Cardiac muscle cell (in vitro differentiated cells and primary cell): ENCODE measurements at regions not wholly inside any gene's neighbourhood (a gene's known extent, or its start where the extent isn't known, plus 50 kb on each side); places are given as distances from the start of the nearest gene placed in this dataset.

ENCODE experiments used
- DNase-seq, 2 donors: peaks; one replicate each; pipeline versions ENCODE4 v3.0.0 to v3.0.0-alpha.2; 2010 to 2017; ENCODE audit warnings: low read depth in 1 of 2, low spot score in 1 of 2
- H3K27ac ChIP-seq: fragments of 200-600 bp; sonication (generic); 2 replicates; pipeline ENCODE4 v1.5.1; 2016
- H3K27me3 ChIP-seq: fragments of 200-600 bp; sonication (generic); 2 replicates; pipeline ENCODE4 v1.6.0; 2016; ENCODE audit warnings: control low read depth
- H3K36me3 ChIP-seq: fragments of 200-600 bp; sonication (generic); 2 replicates; pipeline ENCODE4 v1.5.1; 2016; ENCODE audit warnings: control low read depth
- H3K4me1 ChIP-seq: fragments of 200-600 bp; sonication (generic); 2 replicates; pipeline ENCODE4 v1.8.1; 2017; ENCODE audit warnings: low read depth, mild to moderate bottlenecking, mixed run types
- H3K4me3 ChIP-seq: fragments of 200-600 bp; sonication (generic); 2 replicates; pipeline ENCODE4 v1.5.1; 2016; ENCODE audit warnings: mild to moderate bottlenecking
- H3K9me3 ChIP-seq: fragments of 200-600 bp; sonication (generic); 2 replicates; pipeline ENCODE4 v1.5.1; 2017; ENCODE audit warnings: low read depth, mild to moderate bottlenecking, control low read depth
- TF ChIP-seq, protein P1 (sequence below): IDR thresholded peaks from 2 replicates; pipeline ENCODE4 v1.5.1; 2012; ENCODE audit warnings: low read depth, mild to moderate bottlenecking, low read length

DNA sequence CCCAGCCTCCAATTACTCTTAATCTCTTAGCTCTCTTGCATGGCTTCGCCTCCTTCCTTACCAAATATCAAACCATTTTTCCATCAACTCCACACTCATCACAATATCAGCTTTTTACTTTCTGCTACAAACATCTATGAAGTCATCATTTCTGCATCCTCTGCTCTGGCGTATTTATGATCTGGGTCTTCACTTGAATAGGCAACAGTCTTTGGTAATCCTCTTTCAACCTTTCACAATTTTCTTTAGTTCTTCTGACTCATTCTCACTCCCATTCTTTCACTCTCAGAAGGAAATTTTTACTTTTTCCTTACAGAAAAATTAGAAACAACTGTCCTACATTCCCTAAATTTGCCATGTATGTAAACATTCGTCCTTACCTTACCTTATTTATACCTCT, 522.4 kb downstream of the HDGFL1 start:
- H3K9me3 ChIP-seq = no peaks in the 10 kb centered on the region
- no peaks in the 10 kb centered on the region for H3K27me3 ChIP-seq
- TF ChIP-seq, protein P1, sequence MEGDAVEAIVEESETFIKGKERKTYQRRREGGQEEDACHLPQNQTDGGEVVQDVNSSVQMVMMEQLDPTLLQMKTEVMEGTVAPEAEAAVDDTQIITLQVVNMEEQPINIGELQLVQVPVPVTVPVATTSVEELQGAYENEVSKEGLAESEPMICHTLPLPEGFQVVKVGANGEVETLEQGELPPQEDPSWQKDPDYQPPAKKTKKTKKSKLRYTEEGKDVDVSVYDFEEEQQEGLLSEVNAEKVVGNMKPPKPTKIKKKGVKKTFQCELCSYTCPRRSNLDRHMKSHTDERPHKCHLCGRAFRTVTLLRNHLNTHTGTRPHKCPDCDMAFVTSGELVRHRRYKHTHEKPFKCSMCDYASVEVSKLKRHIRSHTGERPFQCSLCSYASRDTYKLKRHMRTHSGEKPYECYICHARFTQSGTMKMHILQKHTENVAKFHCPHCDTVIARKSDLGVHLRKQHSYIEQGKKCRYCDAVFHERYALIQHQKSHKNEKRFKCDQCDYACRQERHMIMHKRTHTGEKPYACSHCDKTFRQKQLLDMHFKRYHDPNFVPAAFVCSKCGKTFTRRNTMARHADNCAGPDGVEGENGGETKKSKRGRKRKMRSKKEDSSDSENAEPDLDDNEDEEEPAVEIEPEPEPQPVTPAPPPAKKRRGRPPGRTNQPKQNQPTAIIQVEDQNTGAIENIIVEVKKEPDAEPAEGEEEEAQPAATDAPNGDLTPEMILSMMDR = no peak
- no peak overlapping the region for H3K4me3 ChIP-seq
- no peaks in the 10 kb centered on the region for H3K4me1 ChIP-seq
- no peak overlapping the region for H3K27ac ChIP-seq
- no peaks in the 10 kb centered on the region for H3K36me3 ChIP-seq
- peak in 1 of 2 donors; percentile 29 for DNase-seq

- H3K27me3 ChIP-seq = no peaks in the 10 kb centered on the region
- no peaks in the 10 kb centered on the region for H3K9me3 ChIP-seq
- H3K4me1 ChIP-seq = no peaks in the 10 kb centered on the region
- DNase-seq = no peak
- no peaks in the 10 kb centered on the region for H3K36me3 ChIP-seq
- TF ChIP-seq, protein P1 = no peak
- no peak overlapping the region for H3K4me3 ChIP-seq
- no peak overlapping the region for H3K27ac ChIP-seq
These were observed 527.5 kb downstream of the HDGFL1 start for GRCh38 chr6:23096876-23097275.

DNA sequence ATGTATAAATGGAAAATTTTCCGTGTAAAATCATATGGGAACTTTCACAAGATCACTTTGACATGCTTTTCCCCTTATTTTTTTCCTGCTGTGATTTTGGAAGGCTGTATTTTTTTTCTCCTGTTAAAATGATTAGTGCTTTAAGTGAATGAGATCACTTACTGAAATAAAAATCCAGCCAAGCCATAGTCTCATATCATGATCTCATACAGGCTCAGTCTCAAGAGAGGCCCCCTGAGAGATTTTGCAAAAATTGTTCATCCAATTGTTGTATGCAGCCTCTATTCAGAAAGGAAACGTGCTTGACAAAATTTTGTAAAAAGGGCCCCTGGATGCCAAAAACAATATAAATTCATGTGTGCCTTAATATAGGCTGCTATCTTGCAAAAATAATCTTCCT, 528.2 kb downstream of the HDGFL1 start:
- TF ChIP-seq, protein P1 = no peak
- no peak overlapping the region for H3K27ac ChIP-seq
- no peaks in the 10 kb centered on the region for H3K4me1 ChIP-seq
- no peak overlapping the region for H3K4me3 ChIP-seq
- no peaks in the 10 kb centered on the region for H3K9me3 ChIP-seq
- DNase-seq = no peak
- H3K36me3 ChIP-seq = no peaks in the 10 kb centered on the region
- H3K27me3 ChIP-seq = no peaks in the 10 kb centered on the region

GRCh38 chr6:23106951-23107350, 537.6 kb downstream of the HDGFL1 start:
- H3K4me1 ChIP-seq = no peaks in the 10 kb centered on the region
- TF ChIP-seq, protein P1 = no peak
- H3K4me3 ChIP-seq = no peak overlapping the region
- H3K36me3 ChIP-seq = no peaks in the 10 kb centered on the region
- DNase-seq = peak in 1 of 2 donors; percentile 3
- no peaks in the 10 kb centered on the region for H3K9me3 ChIP-seq
- no peak overlapping the region for H3K27ac ChIP-seq
- H3K27me3 ChIP-seq = no peaks in the 10 kb centered on the region

- TF ChIP-seq, protein P1 = no peak
- H3K36me3 ChIP-seq = no peaks in the 10 kb centered on the region
- no peak overlapping the region for H3K27ac ChIP-seq
- no peaks in the 10 kb centered on the region for H3K4me1 ChIP-seq
- no peak for DNase-seq
- no peaks in the 10 kb centered on the region for H3K9me3 ChIP-seq
- no peaks in the 10 kb centered on the region for H3K27me3 ChIP-seq
- H3K4me3 ChIP-seq = no peak overlapping the region
These were observed 542.6 kb downstream of the HDGFL1 start for GRCh38 chr6:23111984-23112383.

DNA sequence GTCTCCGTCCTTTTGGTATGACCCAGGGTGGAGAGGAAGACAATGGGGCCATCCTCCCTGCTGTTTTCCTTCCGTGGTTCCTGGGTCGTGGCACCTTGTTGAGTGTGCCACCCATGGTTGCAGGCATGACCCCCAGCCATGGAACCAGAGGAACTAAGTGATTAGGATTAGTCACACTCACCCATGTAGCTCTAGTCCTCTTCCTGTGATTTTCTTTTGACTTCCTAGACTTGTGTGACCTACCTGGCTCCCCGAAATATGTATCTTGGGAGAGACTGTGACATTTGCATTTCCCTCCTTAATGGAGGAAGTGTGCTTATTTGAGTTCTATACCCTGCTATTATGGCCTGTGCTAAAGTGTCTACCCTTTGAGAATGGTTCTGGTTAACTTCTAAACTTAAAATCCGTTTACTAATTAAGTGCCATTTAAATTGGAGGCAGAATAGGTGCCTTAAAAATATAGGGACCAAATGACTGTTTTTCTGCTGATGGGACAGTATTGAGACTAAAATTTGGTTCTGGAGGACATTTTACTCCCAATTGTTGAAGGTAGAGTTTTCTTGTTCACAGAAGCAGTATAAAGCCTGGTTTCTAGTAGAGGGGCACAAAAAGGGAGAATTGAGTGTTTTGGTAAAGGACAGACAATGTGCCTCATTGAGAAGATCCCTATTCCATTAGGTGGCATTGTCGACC, 545.6 kb downstream of the HDGFL1 start:
- no peak overlapping the region for H3K4me3 ChIP-seq
- H3K27ac ChIP-seq = no peak overlapping the region
- no peak for DNase-seq
- H3K27me3 ChIP-seq = no peaks in the 10 kb centered on the region
- TF ChIP-seq, protein P1 = no peak
- no peaks in the 10 kb centered on the region for H3K9me3 ChIP-seq
- H3K36me3 ChIP-seq = no peaks in the 10 kb centered on the region
- no peaks in the 10 kb centered on the region for H3K4me1 ChIP-seq
